CD4-positive, alpha-beta memory T cell (primary cell): ENCODE measurements at regions not wholly inside any gene's neighbourhood (a gene's known extent, or its start where the extent isn't known, plus 50 kb on each side); places are given as distances from the start of the nearest gene placed in this dataset.

Experiments
- CTCF ChIA-PET: fragments of 350-600 bp; sonication (Branson Sonifier 250); formaldehyde crosslinking; loops from one replicate; lab custom pipeline; 2021; ENCODE audit warnings: inconsistent platforms; ENCODE audit not compliant: partially characterized antibody; lab: Charles Lee
- POLR2A ChIA-PET: fragments of 350-600 bp; sonication (Branson Sonifier 250); formaldehyde crosslinking; loops from one replicate; lab custom pipeline; 2021; ENCODE audit not compliant: partially characterized antibody; lab: Charles Lee
- DNase-seq, 5 donors: peaks; one replicate each; pipeline versions ENCODE4 v3.0.0 to v3.0.0-alpha.2; 2020 to 2022; ENCODE audit warnings: mixed read lengths in 1 of 5
- H3K27ac ChIP-seq: one replicate; pipeline ENCODE4 v1.7.0; 2013; ENCODE audit warnings: low read depth, low read length
- H3K27me3 ChIP-seq: 2 replicates; pipeline ENCODE4 v1.7.0; 2013; ENCODE audit warnings: mild to moderate bottlenecking, low read length, moderate library complexity; ENCODE audit not compliant: insufficient read depth
- H3K36me3 ChIP-seq: 2 replicates; pipeline ENCODE4 v1.7.0; 2013; ENCODE audit warnings: mild to moderate bottlenecking, low read length, moderate library complexity; ENCODE audit not compliant: insufficient read depth
- H3K4me1 ChIP-seq: 2 replicates; pipeline ENCODE4 v1.7.0; 2013; ENCODE audit warnings: mild to moderate bottlenecking, low read length, moderate library complexity; ENCODE audit not compliant: insufficient read depth
- H3K4me3 ChIP-seq, 2 donors: one replicate each; pipeline ENCODE4 v1.7.0; 2013; ENCODE audit warnings: low read length in 2 of 2, mild to moderate bottlenecking in 1 of 2
- H3K9me3 ChIP-seq, 2 donors: one replicate each; pipeline ENCODE4 v1.7.0; 2013; ENCODE audit warnings: low read length in 2 of 2, control low read depth in 1 of 2; ENCODE audit not compliant: control insufficient read depth in 1 of 2
- H3K27ac Mint-ChIP-seq, 7 donors: one replicate each; pipeline ENCODE4 v1.8.0; 2020 to 2021; ENCODE audit warnings: mixed read lengths in 7 of 7, mild to moderate bottlenecking in 6 of 7, inconsistent platforms in 3 of 7, moderate library complexity in 3 of 7
- H3K27me3 Mint-ChIP-seq, 2 donors: one replicate each; pipeline ENCODE4 v1.8.0; 2020 to 2021; ENCODE audit warnings: mixed read lengths in 2 of 2
- H3K36me3 Mint-ChIP-seq, 2 donors: one replicate each; pipeline ENCODE4 v1.8.0; 2020 to 2021; ENCODE audit warnings: mixed read lengths in 2 of 2, inconsistent platforms in 1 of 2, mild to moderate bottlenecking in 1 of 2
- H3K4me1 Mint-ChIP-seq, 4 donors: one replicate each; pipeline ENCODE4 v1.8.0; 2020 to 2021; ENCODE audit warnings: mixed read lengths in 4 of 4, mild to moderate bottlenecking in 1 of 4
- H3K4me3 Mint-ChIP-seq, 8 donors: one replicate each; pipeline ENCODE4 v1.8.0; 2020 to 2021; ENCODE audit warnings: mixed read lengths in 8 of 8, mild to moderate bottlenecking in 7 of 8, moderate library complexity in 6 of 8, inconsistent platforms in 3 of 8
- H3K9me3 Mint-ChIP-seq, 8 donors: one replicate each; pipeline ENCODE4 v1.8.0; 2020 to 2021; ENCODE audit warnings: mixed read lengths in 8 of 8, mild to moderate bottlenecking in 5 of 8, inconsistent platforms in 3 of 8, moderate library complexity in 1 of 8
- intact Hi-C: fragments of 100-400 bp; cut with micrococcal nuclease; formaldehyde crosslinking; loops from one replicate; pipeline ENCODE4 v1.15.1; 2023

DNA sequence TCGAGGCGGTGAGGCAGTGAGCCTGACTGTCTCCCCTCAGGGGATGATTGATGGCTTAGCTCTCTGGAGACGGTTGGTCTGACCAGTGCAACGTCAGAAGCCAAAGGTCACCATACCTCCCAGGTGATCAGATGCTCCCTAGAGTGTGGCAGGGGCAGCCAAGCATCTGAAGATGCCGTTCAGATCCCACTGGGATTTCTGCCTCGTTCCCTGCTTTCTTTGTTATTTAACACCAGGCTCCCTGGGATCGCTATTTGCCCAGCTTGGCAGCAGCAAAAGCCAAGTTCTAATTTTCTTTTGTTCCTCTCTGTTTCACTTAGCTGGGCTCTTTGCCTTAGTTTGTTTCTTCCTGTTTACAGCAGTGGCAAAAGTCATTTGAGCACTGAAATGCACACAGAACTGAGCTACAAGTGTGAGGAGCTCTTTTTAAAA is 53.5 kb upstream of the SVIL start:
- H3K9me3 ChIP-seq, result no peaks in the 10 kb centered on the region
- POLR2A ChIA-PET, result interaction anchor here (0.9 to 1.9 kb wide), 6 partner anchors 8 to 53 kb away, joined by 3 to 10 read pairs (median 6); partner anchors contain the start of gene SVIL
- H3K4me1 ChIP-seq, result peaks cover 32% of the 10 kb centered on the region
- H3K4me3 ChIP-seq, result no peak overlapping the region
- no peaks in the 10 kb centered on the region for H3K27me3 ChIP-seq
- Mint-ChIP-seq H3K9me3 (peaks cover 0 to 1% (median 0%) of the 10 kb centered on the region in 8 donors), H3K36me3 (peaks cover 18 to 27% of the 10 kb centered on the region in 2 donors), H3K27me3 (no peaks in the 10 kb centered on the region), H3K4me1 (peaks cover 37 to 80% (median 59%) of the 10 kb centered on the region in 4 donors), H3K4me3 (peak overlapping the region in 6 of 8 donors; percentile 45 to 71 (median 60)), H3K27ac (peak overlapping the region; percentile 29 to 89 (median 79))
- CTCF ChIA-PET, result interaction anchor here (0.6 to 1.8 kb wide), 9 partner anchors 11 to 97 kb away, joined by 3 to 10 read pairs (median 3); no protein-coding TSS in a partner anchor
- intact Hi-C loops, result no loop called here
- H3K27ac ChIP-seq, result no peak overlapping the region
- H3K36me3 ChIP-seq, result no peaks in the 10 kb centered on the region
- DNase-seq, result no peak

DNA sequence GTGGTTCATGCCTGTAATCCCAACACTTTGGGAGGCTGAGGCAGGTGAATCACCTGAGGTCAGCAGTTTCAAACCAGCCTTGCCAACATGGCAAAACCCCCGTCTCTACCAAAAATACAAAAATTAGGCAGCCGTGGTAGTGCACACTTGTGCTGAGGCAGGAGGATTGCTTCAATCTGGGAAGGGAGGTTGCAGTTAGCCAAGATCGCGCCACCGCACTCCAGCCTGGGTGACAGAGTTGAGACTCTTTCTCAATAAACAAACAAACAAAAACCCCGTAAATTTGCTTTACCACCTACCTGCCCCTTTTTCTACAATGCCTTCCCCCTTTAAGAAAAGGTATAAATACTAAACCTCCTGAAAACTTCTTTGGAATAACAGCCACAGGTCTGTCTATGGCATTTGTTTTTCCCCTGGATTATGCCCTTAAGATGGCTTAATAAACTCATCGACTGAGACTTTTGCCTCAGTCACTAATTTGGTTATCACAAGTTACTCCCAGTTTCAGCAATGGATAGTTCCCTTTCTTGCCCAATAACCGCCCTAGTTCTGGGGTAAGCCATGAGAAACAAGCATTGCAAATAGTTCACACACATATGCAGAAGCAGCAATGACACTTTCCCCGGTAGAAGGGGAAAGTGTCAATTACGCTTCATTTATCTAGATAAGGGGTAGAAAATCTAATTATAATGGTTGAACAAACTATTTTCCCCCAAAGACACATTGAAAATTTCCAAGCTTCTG is 52.8 kb upstream of the SVIL start:
- intact Hi-C loops, result no loop called here
- Histone ChIP-seq H3K9me3 (no peaks in the 10 kb centered on the region), H3K27me3 (no peaks in the 10 kb centered on the region), H3K4me1 (peaks cover 38% of the 10 kb centered on the region), H3K4me3 (no peak overlapping the region), H3K36me3 (no peaks in the 10 kb centered on the region), H3K27ac (no peak overlapping the region)
- Mint-ChIP-seq H3K27me3 (no peaks in the 10 kb centered on the region), H3K4me3 (peak overlapping the region in 1 of 8 donors; percentile 64), H3K36me3 (peaks cover 19 to 32% of the 10 kb centered on the region in 2 donors), H3K4me1 (peaks cover 43 to 86% (median 62%) of the 10 kb centered on the region in 4 donors), H3K9me3 (peaks cover 0 to 5% (median 0%) of the 10 kb centered on the region in 8 donors), H3K27ac (peak overlapping the region in 6 of 7 donors; percentile 7 to 79 (median 34))
- DNase-seq, result no peak
- POLR2A ChIA-PET, result interaction anchor here (1.5 to 1.9 kb wide), 4 partner anchors 9 to 52 kb away, joined by 3 to 10 read pairs (median 6); partner anchors contain the start of gene SVIL
- CTCF ChIA-PET, result interaction anchor here (1.2 to 1.8 kb wide), 5 partner anchors 18 to 97 kb away, joined by 3 to 10 read pairs (median 4); no protein-coding TSS in a partner anchor

DNA sequence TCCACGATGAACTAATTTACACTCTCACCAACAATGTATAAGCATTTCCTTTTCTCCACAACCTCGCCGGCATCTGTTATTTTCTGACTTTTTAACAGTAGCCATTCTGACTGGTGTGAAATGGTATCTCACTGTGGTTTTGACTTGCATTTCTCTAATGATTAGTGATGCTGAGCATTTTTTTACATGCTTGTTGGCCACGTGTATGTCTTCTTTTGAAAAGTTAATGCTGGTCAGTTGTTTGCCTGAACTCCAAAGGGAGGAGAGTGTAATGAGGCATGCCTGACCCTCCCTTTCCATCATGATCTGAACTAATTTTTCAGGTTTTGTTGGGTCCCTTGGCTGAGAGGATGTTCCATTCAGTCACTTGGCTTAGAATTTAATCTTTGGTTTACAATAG is 50.7 kb upstream of the SVIL start:
- Histone ChIP-seq H3K27me3 (no peaks in the 10 kb centered on the region), H3K4me3 (no peak overlapping the region), H3K9me3 (no peaks in the 10 kb centered on the region), H3K36me3 (no peaks in the 10 kb centered on the region), H3K27ac (no peak overlapping the region), H3K4me1 (peaks cover 58% of the 10 kb centered on the region)
- Mint-ChIP-seq H3K4me3 (no peak overlapping the region), H3K4me1 (peaks cover 57 to 97% (median 76%) of the 10 kb centered on the region in 4 donors), H3K27me3 (no peaks in the 10 kb centered on the region), H3K36me3 (peaks cover 22 to 33% of the 10 kb centered on the region in 2 donors), H3K27ac (peak overlapping the region in 6 of 7 donors; percentile 18 to 98 (median 93)), H3K9me3 (peaks cover 0 to 5% (median 0%) of the 10 kb centered on the region in 8 donors)
- POLR2A ChIA-PET, result no interaction called here
- intact Hi-C loops, result no loop called here
- DNase-seq, result no peak
- CTCF ChIA-PET, result interaction anchor here (1.4 kb wide), 1 partner anchor 11 kb away, joined by 3 read pairs; no protein-coding TSS in a partner anchor
